ENCODE measurements at regions not wholly inside any gene's neighbourhood (a gene's known extent, or its start where the extent isn't known, plus 50 kb on each side); places are given as distances from the start of the nearest gene placed in this dataset.

- dilution Hi-C loops (cut with MboI; ENCODE audit: extremely low pct_ligation_motif_present, low sequenced_read_pairs) = no loop called here
- H3K4me1 ChIP-seq (ENCODE audit: control insufficient read depth, extremely low read depth, insufficient read depth, low read length) = peaks cover 5% of the 10 kb centered on the region
- H3K9me3 ChIP-seq (ENCODE audit: control insufficient read depth, low read depth, low read length) = no peaks in the 10 kb centered on the region
- H3K4me3 ChIP-seq (ENCODE audit: control insufficient read depth in 2 of 3, extremely low read depth in 1 of 3, insufficient read depth in 2 of 3, low read depth in 1 of 3, low read length in 3 of 3) = no peak overlapping the region
- H3K9ac ChIP-seq (ENCODE audit: control insufficient read depth, extremely low read depth, insufficient read depth, low read length) = no peak overlapping the region
- no peak overlapping the region for H3K27ac ChIP-seq (ENCODE audit: control insufficient read depth, insufficient read depth, low read length)
- no peaks in the 10 kb centered on the region for H3K36me3 ChIP-seq (ENCODE audit: control insufficient read depth in 2 of 2, extremely low read depth in 1 of 2, insufficient read depth in 2 of 2, low read length in 2 of 2)
- no peak for DNase-seq (ENCODE audit: low read depth, low spot score)
- FAIRE-seq = no peak
- no peak overlapping the region for H2AFZ ChIP-seq (ENCODE audit: control insufficient read depth, low read length)
- no peaks in the 10 kb centered on the region for H3K9me1 ChIP-seq (ENCODE audit: control insufficient read depth, extremely low read depth, insufficient read depth, low read length)
- H3K79me2 ChIP-seq (ENCODE audit: control insufficient read depth, insufficient read depth, low read length) = no peaks in the 10 kb centered on the region
- no peak for TF ChIP-seq CTCF (optimal IDR thresholded peaks at IDR 0.05 in 1 of 3, IDR thresholded peaks at IDR 0.05 in 1 of 3, conservative IDR thresholded peaks at IDR 0.05 in 1 of 3; ENCODE audit: extremely low read depth in 1 of 3, insufficient read depth in 2 of 3, low read length in 3 of 3)
- no peak for TF ChIP-seq EZH2 (IDR thresholded peaks at IDR 0.05; ENCODE audit: low read length)
- H4K20me1 ChIP-seq (ENCODE audit: control insufficient read depth, extremely low read depth, insufficient read depth, low read length) = no peaks in the 10 kb centered on the region
- no peak overlapping the region for H3K4me2 ChIP-seq (ENCODE audit: control insufficient read depth, extremely low read depth, insufficient read depth, low read depth, low read length)
- H3K27me3 ChIP-seq (ENCODE audit: control insufficient read depth, extremely low read depth, insufficient read depth, low read length) = no peaks in the 10 kb centered on the region
Observed at GRCh38 chr9:16126042-16126441, 573.2 kb downstream of the CCDC171 start.

- H3K27ac ChIP-seq (ENCODE audit: control insufficient read depth, insufficient read depth, low read length) = no peak overlapping the region
- H3K36me3 ChIP-seq (ENCODE audit: control insufficient read depth in 2 of 2, extremely low read depth in 1 of 2, insufficient read depth in 2 of 2, low read length in 2 of 2) = no peaks in the 10 kb centered on the region
- dilution Hi-C loops (cut with MboI; ENCODE audit: extremely low pct_ligation_motif_present, low sequenced_read_pairs) = no loop called here
- no peak for TF ChIP-seq CTCF (optimal IDR thresholded peaks at IDR 0.05 in 1 of 3, IDR thresholded peaks at IDR 0.05 in 1 of 3, conservative IDR thresholded peaks at IDR 0.05 in 1 of 3; ENCODE audit: extremely low read depth in 1 of 3, insufficient read depth in 2 of 3, low read length in 3 of 3)
- TF ChIP-seq EZH2 (IDR thresholded peaks at IDR 0.05; ENCODE audit: low read length) = no peak
- no peak overlapping the region for H3K9ac ChIP-seq (ENCODE audit: control insufficient read depth, extremely low read depth, insufficient read depth, low read length)
- no peak overlapping the region for H3K4me3 ChIP-seq (ENCODE audit: control insufficient read depth in 2 of 3, extremely low read depth in 1 of 3, insufficient read depth in 2 of 3, low read depth in 1 of 3, low read length in 3 of 3)
- no peaks in the 10 kb centered on the region for H3K9me1 ChIP-seq (ENCODE audit: control insufficient read depth, extremely low read depth, insufficient read depth, low read length)
- H3K4me1 ChIP-seq (ENCODE audit: control insufficient read depth, extremely low read depth, insufficient read depth, low read length) = no peaks in the 10 kb centered on the region
- H2AFZ ChIP-seq (ENCODE audit: control insufficient read depth, low read length) = no peak overlapping the region
- no peaks in the 10 kb centered on the region for H3K27me3 ChIP-seq (ENCODE audit: control insufficient read depth, extremely low read depth, insufficient read depth, low read length)
- FAIRE-seq (no peak), DNase-seq (ENCODE audit: low read depth, low spot score) (no peak)
- H3K9me3 ChIP-seq (ENCODE audit: control insufficient read depth, low read depth, low read length) = no peaks in the 10 kb centered on the region
- no peaks in the 10 kb centered on the region for H4K20me1 ChIP-seq (ENCODE audit: control insufficient read depth, extremely low read depth, insufficient read depth, low read length)
- no peaks in the 10 kb centered on the region for H3K79me2 ChIP-seq (ENCODE audit: control insufficient read depth, insufficient read depth, low read length)
- H3K4me2 ChIP-seq (ENCODE audit: control insufficient read depth, extremely low read depth, insufficient read depth, low read depth, low read length) = no peak overlapping the region
Observed at GRCh38 chr9:16128003-16128402, 575.2 kb downstream of the CCDC171 start.
